NCI-H1092 (cell line): ENCODE measurements at regions not wholly inside any gene's neighbourhood (a gene's known extent, or its start where the extent isn't known, plus 50 kb on each side); places are given as distances from the start of the nearest gene placed in this dataset.
A peak's percentile ranks its signal among the peaks of the same experiment; 100 is the strongest.

Experiments
- DNase-seq: peaks from one replicate; lab custom pipeline; 2025; lab: John Stamatoyannopoulos, UW

DNA sequence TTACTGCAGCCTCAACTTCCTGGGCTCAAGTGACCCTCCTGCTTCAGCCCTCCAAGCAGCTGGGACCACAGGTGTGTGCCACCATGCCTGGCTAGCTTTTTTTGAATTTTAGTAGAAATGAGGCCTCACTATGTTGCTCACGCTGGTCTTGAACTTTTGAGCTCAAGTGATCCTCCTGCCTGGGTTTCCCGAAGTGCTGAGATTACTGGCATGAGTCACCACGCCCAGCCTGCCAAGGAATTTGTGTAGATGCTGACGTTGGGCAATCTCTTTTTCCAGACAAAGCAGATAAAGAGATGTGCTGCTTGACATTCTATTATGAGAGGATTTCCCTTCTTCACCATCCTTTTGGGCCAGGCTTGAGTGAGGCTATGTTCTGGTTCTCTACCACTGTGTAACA, 254.5 kb upstream of the RPS6KA3 start:
- no peak for DNase-seq

DNA sequence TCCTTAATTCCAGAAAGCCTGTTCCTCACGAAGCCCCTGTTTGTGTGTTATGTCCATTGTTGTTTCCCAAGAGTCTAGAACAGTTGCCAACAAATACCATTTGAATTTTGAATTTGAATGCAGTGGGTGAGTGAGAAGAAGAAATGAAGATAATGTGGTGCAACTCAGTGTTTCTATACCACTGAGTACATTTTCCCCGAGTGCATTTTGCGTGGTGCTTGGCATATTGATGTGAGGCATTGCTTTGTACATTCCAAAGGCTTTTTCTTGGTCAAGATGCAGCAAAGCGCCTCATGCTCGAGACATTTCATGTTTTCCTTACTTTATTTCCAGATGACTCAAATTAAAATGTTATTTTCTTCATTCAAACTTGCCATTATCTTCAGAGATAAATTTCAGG, 253.1 kb upstream of the RPS6KA3 start:
- no peak for DNase-seq

DNA sequence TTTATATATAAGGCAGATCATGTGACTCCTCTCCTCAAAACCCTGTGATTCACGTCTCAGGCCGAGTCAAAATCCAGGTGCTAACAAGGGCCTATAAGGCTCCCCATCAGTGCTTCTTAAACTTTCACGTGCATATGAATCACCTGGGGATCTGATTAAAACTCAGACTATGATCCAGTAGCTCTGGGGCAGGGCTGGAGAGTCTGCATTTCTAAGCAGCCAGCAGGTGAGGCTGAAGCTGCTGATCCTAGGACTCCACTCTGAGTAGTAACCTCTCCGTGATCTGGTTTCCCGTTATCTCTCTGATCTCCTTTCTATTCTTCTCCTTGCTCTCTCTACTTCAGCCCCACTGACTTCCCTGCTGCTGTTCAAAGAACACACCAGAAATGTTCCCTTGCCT, 252.4 kb upstream of the RPS6KA3 start:
- no peak for DNase-seq

DNA sequence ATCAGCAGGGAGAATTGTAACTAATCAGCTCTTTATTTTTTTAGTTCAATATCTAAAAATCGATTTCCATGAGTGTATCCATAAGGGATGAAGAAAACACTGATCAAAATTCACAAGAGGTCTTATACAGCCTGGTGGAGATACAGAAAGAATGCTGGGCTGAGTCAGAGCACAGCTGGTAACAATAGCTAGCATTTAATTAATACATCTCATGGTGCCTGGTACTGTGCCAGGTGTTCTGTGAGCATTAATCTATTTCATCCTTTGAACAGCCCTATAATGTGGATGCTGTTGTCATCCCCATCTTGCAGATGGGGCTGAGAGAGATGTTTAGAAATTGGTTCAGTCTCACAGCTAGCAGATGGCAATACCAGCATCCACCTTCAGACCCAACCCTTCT, 250.9 kb upstream of the RPS6KA3 start:
- DNase-seq: no peak

DNA sequence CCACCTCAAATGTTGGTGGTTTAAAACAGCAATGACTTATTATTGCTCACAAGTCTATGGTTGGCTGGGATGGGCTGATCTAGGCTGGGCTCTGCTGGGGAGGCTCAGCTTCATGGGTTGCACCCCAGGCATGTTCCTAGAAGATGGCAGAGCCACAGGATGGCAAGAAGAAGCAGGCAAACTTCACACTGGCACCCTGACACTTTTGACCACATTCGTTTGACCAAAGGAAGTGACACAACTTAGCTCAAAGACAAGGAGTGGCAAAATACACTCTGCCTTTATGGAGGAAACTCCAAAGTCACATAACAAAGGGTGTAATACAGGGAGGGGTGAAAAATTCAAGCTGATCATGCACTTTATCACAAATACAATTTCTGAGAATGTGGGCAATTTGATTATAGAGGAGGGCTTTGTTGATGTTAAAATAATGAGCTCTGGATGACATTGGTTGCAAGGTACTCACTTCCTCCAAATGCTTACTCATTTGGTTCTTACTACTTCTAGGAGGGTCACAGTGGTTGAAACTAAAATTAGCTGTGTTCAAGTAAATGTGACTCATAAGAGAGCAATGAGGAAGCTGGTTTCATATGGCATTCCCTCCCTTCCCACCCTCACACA, 249.2 kb upstream of the RPS6KA3 start:
- no peak for DNase-seq

DNA sequence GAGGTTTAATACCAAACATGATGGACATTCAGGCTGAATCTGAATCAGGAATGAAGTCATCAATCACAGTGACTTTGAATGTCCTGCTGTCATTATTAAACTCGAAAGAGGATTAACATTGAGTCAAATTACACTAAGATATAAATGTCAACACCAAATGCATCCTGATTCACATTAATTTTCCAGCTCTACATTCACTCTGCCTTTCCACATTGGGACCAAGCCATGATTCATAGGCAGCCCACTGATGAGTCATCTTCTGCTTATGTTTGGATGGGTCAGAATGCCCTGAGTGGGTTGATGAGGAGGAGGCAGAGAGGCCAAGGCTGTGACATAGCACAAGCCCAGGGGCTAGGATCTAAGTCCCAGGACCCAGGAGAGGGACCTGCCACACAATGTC, 247.6 kb upstream of the RPS6KA3 start:
- DNase-seq: no peak

DNA sequence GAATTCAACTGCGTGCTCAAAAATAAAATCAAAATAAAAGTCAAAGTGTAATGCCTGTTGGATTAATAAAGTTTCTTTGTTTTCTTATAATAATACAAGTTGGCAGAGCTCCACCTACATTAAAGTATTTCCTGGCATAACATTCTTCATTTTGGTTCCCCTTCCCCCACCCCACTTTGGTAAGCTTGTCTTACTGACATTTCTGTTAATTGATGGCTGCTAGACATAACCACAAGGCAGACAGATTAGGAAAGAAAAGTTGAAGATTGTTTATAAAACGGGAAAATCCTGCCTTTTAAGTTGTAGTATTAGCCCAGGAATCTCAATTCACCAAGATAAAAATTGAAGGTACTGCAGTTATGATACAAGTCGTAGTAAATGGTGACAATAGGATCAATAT, 246.5 kb upstream of the RPS6KA3 start:
- no peak for DNase-seq

DNA sequence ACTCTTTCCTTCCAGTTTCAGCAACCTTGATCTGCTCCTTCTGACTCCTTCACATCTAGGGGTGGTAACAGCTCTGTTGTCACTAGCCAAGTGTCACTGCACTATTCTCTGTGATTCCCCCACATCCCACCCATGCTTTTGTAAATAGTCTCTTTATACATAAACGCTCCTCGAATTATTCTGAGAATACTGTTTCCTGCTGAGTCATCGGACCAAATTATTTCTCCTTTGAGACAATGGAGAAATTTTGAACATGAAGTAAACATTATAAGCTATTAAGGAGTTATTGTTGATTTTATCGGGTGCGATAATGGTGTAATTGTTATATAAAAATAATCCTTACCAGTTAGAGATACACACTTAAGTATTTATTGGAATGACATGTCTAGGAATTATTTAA, 245.1 kb upstream of the RPS6KA3 start:
- DNase-seq: no peak

DNA sequence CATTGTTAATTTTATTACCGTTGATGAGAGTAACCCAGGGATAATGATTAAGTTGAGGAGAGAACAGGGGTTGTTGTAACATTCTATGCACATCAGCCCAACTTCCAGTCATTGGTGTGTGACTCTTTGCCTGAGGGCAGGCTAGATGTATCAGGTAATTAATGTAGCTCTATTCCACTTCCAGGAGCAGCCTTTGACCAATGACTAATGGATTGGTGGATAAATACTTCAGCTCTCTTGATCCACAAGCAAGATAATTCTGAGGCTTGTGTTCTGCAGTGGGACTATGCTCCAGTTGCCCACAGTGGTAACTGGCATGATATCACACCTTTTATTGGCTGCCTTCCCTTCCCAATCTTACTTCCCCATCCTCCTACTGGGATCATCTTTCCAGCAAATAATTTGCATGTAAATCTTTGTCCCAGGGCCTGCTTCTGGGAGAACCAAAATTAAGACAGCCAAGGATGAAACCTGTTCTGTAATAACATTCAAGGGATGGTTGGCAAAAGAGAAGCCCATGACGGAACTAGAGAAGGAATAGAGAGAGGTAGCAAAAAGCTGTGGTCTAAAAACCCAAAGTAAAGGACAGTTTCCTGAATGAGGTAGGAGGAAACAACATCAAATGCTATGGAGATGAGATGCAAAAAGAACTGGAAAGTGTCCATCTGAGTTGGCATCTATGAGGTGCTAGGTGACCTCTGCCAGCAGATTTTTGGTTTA, 241.4 kb upstream of the RPS6KA3 start:
- no peak for DNase-seq

DNA sequence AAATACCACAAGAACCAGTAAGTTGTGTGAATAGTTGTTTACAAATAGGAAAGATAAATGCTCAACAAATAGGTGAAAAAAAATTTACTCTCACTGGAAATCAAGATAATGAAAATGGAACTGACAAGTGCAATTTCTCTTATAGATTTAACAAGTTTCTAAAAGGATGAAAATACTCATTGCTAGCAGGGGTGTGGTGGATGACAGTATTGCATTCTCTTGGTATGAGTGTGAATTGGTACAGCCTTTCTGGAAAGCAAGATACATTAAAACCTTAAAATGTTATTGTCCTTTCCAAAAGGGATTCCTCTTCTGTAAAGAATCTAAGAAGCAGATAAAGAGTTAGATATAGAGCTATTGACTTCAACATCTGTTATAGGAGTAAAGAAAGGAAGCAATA, 240.0 kb upstream of the RPS6KA3 start:
- DNase-seq: no peak

DNA sequence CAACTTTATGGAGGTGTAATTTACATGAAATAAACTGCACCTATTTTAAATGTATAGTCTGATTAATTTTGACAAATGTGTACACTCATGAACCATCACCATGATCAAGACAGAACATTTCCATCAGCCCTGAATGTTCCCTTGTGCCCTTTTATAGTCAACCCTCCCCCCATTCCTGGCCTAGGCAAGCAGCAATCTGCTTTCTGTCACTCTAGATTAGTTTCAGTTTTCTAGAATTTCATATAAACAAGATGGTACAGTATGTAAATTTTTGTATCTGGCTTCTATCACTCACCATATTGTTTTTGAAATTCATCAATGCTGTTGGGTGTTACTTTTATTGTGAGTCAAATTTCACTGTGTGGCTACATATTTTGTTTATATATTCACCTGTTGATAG, 234.2 kb upstream of the RPS6KA3 start:
- DNase-seq: no peak

DNA sequence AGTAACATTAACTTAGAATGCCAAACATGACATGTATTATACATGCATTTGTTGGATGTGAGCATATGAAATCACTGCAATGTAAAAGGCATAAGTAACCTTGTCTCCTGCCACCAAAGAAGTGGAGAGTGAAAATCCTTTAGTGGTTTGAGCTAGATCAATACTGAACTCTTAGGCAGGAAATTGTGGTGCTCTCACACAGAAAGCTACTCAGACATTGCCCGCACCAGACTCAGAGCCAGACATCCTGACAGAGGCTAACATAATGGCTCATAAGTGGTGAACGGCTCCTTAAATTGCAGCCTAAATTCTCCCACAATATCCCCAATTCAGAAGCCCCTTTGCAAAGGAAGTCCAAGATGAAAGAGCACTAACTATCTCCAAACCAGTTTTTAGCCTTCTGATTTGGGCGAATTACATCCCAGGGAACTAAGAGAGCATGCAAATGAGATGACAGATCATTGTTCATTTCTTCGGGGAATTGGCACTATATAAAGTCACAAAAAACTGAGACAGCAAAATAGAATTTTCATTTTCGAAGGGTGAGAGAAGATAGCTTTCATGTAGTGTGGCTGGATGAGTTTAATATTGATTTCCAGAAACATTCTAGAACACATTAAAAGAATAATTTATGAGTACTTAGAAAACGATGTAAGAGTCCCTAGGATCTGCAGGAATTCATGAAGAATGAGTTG, 233.6 kb upstream of the RPS6KA3 start:
- no peak for DNase-seq

DNA sequence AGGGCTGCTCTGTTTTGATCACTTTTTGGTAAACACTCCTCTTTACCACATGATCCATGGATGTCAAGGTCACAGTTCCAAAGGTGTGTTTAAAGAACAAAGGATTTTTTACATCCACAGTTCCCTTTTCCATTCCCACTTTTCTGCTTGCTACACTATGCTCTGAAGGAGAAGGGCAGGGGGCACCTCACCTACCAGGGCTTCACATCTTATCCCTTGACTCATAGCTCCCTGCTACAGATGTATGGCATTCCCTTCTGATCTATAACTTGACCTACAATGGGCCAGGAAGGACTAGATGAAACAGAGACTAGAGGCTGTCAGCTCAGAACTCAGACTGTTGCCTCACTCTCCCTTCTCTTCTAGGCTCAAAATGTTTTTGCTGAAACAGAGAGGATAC, 233.1 kb upstream of the RPS6KA3 start:
- DNase-seq: no peak

DNA sequence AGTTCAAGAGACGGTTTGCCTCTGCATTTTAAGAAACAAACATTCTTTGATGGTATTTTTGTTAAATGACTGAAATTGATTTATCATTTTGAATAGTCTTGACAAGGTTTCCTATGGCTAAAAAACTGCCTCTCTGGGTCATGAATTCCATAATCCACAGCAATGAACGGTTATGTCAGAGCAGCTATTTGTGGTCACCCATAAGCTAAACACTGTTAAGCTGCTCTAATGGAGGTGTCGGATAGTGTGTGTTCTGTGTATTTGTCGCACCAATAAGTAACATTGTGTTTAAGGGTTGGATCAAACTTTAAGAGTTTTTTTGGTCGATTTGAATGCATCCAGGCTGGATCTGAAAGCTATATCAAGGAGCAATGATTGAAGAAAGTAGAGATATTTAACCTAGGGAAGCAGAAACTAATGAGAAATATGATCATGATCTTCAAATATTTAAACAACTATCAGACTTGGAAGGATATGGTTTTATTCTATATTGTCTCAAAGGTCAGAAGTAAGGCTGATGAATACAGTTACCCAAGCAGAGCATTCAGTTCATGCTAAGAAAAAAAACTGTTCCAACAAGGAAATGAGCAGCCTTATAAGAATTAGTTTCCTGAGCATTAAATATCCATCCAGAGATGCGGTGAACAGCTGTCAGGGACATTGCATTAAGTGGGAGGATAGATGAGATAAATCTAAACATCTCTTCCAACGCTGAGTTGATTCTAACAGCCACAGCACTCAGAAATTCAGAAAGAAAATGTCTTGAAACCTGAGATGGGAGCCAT, 232.3 kb upstream of the RPS6KA3 start:
- no peak for DNase-seq

DNA sequence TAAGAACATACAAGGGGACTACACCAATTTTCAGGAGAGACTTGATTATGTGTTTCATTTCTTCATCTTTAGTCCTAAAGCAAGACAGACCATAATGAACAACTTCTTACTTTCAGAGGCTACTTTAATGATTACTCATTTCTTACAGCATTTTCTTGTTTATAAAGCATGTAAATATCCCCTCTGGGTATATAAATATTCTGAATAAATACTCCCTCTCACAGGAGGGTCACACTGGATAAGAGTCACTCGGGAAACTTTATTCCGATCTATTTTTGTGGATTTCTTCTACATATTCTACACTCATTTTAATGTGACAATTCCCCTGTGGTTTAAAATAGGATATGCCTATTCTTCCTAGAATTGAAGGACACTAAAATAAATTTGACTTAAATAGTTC, 228.9 kb upstream of the RPS6KA3 start:
- DNase-seq: no peak

DNA sequence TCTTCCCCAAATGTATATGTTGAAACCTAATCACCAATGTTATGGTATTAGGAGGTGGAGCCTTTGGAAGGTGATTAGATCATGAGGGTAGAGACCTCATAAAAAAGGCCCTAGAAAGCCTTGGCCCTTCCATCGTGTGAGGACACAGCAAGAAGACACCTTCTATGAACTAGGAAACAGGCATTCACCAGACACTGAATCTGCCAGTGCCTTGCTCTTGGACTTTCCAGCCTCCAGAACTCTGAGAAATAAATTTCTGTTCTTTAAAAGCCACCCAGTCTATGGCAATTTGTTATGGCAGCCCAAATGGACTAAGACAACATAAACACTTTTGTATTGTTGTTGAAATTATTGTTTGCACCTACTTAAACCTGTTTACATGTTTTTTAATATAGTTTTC, 221.8 kb upstream of the RPS6KA3 start:
- no peak for DNase-seq

DNA sequence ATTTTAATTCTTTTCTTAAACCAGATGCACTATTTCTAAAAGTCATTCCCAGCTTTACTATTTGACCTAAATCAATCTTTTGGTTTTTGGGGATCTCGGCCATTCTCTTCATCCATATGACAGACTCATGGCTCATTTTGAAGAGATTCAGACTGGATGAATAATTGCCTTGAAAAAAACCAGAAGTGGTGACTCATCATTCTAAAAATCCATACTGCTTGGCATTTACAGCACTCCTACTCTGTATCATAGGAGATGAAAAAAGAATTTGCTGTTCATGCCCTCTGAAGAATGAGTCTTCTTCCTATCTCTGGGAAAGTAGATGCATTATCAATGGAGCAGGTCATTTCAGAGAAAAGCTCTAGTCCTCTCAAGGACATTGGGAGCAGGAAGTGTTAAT, 220.5 kb upstream of the RPS6KA3 start:
- DNase-seq: no peak

DNA sequence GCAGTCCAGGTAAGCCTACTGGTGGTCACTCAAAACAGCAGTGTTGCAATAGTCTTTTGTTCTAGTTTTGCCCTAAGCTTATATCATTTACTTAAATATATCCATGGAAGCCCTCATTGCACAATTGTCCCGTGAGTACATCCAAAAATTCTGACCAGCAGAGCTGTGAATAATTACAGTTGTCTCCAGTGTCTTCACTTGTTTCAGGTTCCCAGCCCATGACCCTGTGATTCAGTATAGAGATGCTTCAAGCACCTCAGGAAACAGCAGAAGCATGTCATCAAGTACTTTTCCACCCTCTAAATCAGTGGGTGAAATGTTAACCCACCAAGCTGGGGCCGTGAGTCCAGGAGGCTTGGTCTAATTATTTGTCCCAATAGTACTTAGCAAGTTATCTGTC, 214.9 kb upstream of the RPS6KA3 start:
- DNase-seq: no peak

DNA sequence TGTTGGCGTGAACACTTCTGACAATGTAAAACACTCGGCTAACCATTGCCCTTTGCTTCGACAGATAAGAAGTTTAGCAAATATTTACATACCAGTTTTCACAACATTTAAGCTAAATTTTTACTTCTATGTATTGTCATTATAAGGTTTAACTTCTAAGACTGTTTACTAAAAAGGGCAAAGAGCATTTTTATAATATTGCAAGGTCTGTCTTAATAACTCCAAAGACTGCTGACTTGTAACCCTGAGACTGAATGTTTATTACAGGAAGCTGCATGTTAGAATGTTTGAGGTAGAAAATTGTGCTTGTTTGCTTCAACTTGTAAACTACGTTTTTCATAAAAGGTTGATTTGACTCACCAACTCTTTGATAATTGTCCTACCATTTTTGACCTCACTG, 213.2 kb upstream of the RPS6KA3 start:
- no peak for DNase-seq

DNA sequence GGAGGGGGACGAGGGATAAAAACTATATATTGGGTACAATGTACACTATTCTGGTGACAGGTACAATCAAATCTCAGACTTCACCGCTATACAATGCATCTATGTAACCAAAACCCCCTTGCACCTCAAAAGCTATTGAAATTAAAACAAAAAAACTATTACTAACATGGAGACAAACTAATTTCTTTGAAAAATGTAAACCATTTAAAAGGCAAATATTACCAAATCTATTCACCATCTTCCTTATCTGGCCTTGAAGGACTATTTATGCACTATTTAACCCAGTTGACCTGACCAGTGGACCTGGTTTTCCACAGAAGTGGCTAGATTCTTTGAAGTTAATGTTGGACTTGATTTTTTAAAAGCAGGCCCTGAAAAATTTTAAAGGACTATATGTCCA, 212.3 kb upstream of the RPS6KA3 start:
- DNase-seq: no peak

DNA sequence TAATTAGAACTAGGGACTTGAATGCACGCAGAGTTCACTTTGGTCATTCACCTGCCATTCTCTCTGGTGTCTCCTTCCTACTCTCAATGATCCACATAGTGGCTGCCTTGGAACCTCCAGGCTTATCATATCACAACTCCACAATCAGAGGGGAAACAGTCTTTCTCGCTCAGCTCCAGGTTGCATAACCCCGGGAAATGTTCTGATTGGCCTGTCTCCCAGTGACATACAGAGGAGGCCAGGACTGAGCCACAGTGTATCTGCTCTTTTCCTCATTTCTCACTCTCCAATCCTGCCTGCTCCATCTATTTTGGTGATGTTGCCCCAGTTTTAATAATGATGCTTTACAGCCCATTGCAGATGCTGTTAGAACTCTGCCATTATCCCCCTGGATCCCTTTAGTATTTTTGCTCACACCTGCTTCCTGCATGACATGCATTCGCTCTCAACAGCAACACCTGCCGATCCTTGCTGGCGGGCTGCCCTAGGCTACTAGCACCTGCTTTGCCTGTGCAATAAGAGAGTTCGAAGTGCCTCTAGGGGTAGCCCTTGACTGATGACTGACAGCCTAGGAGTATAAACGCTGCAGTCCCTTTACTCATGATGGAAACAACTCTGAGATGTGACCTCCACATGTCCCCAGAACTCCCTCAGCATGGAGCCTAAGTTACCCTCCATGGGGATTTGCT, 211.3 kb upstream of the RPS6KA3 start:
- peak; percentile 89 for DNase-seq

DNA sequence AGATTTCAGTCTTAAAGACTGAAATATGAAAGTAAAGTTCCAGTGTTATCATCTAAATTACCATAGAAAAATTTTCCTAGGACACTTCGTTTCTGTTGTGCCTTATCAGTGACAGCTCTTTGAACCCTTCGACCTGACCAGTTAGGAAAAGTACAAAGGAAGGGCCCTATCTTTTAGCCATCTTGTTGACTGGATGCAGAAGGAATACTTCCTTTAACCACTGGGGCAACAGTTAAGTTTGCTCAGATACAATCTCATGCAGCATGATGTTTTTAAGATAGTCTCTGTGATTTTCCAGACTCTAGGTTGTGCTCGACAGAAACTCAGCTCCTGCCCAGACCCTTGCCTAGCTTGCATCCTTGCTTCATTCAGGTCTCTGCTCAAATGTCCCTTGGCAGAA, 210.5 kb upstream of the RPS6KA3 start:
- DNase-seq: no peak
